ENCODE measurements at regions not wholly inside any gene's neighbourhood (a gene's known extent, or its start where the extent isn't known, plus 50 kb on each side); places are given as distances from the start of the nearest gene placed in this dataset.

DNA sequence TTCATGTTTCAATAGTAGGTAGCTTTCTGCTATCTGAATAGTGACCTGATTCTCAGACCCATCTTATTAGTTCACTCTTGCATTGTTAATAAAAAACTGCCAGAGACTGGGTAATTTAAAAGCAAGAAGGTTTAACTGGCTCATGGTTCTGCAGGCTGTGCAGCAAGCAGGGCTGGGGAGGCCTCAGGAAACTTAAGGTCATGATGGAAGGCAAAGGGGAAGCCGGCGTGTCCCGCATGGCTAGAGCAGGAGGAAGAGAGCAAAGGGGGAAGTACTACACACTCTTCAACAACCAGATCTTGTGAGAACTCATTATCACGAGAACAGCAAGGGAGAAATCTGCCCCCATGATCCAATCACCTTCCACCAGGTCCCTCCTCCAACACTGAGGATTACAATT lies 185.2 kb upstream of the PITRM1 start:
- H2BK120ac ChIP-seq (ENCODE audit: low read depth, low read length) = no peak overlapping the region
- H3K27ac ChIP-seq (ENCODE audit: insufficient read depth, low read length) = no peak overlapping the region
- H3K4me3 ChIP-seq (ENCODE audit: insufficient read depth, low read depth, low read length) = no peak overlapping the region
- ATAC-seq (ENCODE audit: low read depth) = no peak
- no peak overlapping the region for H2AK9ac ChIP-seq (replicated peaks; ENCODE audit: low read depth, low read length, poor library complexity)
- H4K91ac ChIP-seq (ENCODE audit: insufficient read depth, low read depth, low read length) = no peak overlapping the region
- H4K5ac ChIP-seq (ENCODE audit: low read depth, low read length) = no peak overlapping the region
- H3K27me3 ChIP-seq (ENCODE audit: control insufficient read depth, insufficient read depth, low read length) = peaks cover 1% of the 10 kb centered on the region; the same call in 1 of the 2 replicates
- intact Hi-C loops (cut with micrococcal nuclease) = no loop called here
- no peak overlapping the region for H2BK20ac ChIP-seq (ENCODE audit: low read depth, low read length)
- DNase-seq = no peak
- H3K14ac ChIP-seq (replicated peaks; ENCODE audit: low read depth, low read length) = no peak overlapping the region
- H2BK5ac ChIP-seq (ENCODE audit: low read depth, low read length, poor library complexity, severe bottlenecking) = no peak overlapping the region
- H3K4ac ChIP-seq (ENCODE audit: low read depth, low read length) = no peak overlapping the region
- in situ Hi-C loops (cut with MboI; ENCODE audit: low sequenced_read_pairs) = no loop called here
- no CpG with 5 or more reads among the region's 4 CpGs for WGBS, 2 experiments (ENCODE audit: extremely low coverage in 2 of 2, insufficient read length in 1 of 2)
- H4K8ac ChIP-seq (ENCODE audit: low read depth in 2 of 2, low read length in 2 of 2) = no peak overlapping the region
- peaks cover 5% of the 10 kb centered on the region for H3K9me3 ChIP-seq (ENCODE audit: control insufficient read depth, insufficient read depth, low read length)
- TF ChIP-seq FOS (IDR thresholded peaks at IDR 0.05; ENCODE audit: low read depth, low read length) = no peak
- no peak for TF ChIP-seq CHD1 (IDR thresholded peaks at IDR 0.05; ENCODE audit: low read depth, low read length)
- TF ChIP-seq MAZ (IDR thresholded peaks at IDR 0.05; ENCODE audit: borderline replicate concordance, low read depth, low read length) = no peak
- TF ChIP-seq, protein P1, sequence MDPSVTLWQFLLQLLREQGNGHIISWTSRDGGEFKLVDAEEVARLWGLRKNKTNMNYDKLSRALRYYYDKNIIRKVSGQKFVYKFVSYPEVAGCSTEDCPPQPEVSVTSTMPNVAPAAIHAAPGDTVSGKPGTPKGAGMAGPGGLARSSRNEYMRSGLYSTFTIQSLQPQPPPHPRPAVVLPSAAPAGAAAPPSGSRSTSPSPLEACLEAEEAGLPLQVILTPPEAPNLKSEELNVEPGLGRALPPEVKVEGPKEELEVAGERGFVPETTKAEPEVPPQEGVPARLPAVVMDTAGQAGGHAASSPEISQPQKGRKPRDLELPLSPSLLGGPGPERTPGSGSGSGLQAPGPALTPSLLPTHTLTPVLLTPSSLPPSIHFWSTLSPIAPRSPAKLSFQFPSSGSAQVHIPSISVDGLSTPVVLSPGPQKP (IDR thresholded peaks at IDR 0.05; ENCODE audit: borderline replicate concordance, low read depth, low read length) = no peak
- no peak for TF ChIP-seq RAD21 (IDR thresholded peaks at IDR 0.05; ENCODE audit: low read length)
- TF ChIP-seq, protein P2, sequence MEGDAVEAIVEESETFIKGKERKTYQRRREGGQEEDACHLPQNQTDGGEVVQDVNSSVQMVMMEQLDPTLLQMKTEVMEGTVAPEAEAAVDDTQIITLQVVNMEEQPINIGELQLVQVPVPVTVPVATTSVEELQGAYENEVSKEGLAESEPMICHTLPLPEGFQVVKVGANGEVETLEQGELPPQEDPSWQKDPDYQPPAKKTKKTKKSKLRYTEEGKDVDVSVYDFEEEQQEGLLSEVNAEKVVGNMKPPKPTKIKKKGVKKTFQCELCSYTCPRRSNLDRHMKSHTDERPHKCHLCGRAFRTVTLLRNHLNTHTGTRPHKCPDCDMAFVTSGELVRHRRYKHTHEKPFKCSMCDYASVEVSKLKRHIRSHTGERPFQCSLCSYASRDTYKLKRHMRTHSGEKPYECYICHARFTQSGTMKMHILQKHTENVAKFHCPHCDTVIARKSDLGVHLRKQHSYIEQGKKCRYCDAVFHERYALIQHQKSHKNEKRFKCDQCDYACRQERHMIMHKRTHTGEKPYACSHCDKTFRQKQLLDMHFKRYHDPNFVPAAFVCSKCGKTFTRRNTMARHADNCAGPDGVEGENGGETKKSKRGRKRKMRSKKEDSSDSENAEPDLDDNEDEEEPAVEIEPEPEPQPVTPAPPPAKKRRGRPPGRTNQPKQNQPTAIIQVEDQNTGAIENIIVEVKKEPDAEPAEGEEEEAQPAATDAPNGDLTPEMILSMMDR (conservative IDR thresholded peaks at IDR 0.05; ENCODE audit: low read depth, low read length) = no peak
- no peak for TF ChIP-seq RFX5 (IDR thresholded peaks at IDR 0.05; ENCODE audit: low read depth, low read length)
- H3K36me3 ChIP-seq (ENCODE audit: control insufficient read depth, insufficient read depth, low read length) = no peaks in the 10 kb centered on the region
- no TSS peak for BruUV-seq (replicated peaks)
- H3K18ac ChIP-seq (ENCODE audit: low read depth, low read length) = no peak overlapping the region
- no peaks in the 10 kb centered on the region for H3K4me1 ChIP-seq (ENCODE audit: control insufficient read depth, insufficient read depth, low read length)
- no peak overlapping the region for H3K23ac ChIP-seq (ENCODE audit: low read depth, low read length)
- no peak overlapping the region for H3K9ac ChIP-seq (ENCODE audit: low read depth, low read length)
- H2AK5ac ChIP-seq (ENCODE audit: low read depth, low read length) = no peak overlapping the region
- ChIA-PET POLR2A (ENCODE audit: unreplicated experiment) (no interaction called here), CTCF (no interaction called here)
- H3K9me1 ChIP-seq (ENCODE audit: insufficient read depth, low read length) = no peaks in the 10 kb centered on the region
- H2BK15ac ChIP-seq (ENCODE audit: low read depth, low read length) = no peak overlapping the region
- no peaks in the 10 kb centered on the region for H3K79me1 ChIP-seq (ENCODE audit: low read depth in 1 of 2, low read length in 2 of 2)
- H3K56ac ChIP-seq (ENCODE audit: extremely low read depth, insufficient read depth, low read length) = no peak overlapping the region
- no peak overlapping the region for H2AFZ ChIP-seq (replicated peaks; ENCODE audit: low read length, poor library complexity)
- dilution Hi-C loops (cut with HindIII; ENCODE audit: low sequenced_read_pairs, unreplicated experiment) = no loop called here
- no peak overlapping the region for H3K4me2 ChIP-seq (ENCODE audit: low read depth, low read length)
- no peaks in the 10 kb centered on the region for H4K20me1 ChIP-seq (ENCODE audit: insufficient read depth, low read length)
